CD4-positive, alpha-beta memory T cell (primary cell): ENCODE measurements at regions not wholly inside any gene's neighbourhood (a gene's known extent, or its start where the extent isn't known, plus 50 kb on each side); places are given as distances from the start of the nearest gene placed in this dataset.

ENCODE experiments used
- CTCF ChIA-PET: fragments of 350-600 bp; sonication (Branson Sonifier 250); formaldehyde crosslinking; loops from one replicate; lab custom pipeline; 2021; ENCODE audit warnings: inconsistent platforms; ENCODE audit not compliant: partially characterized antibody; lab: Charles Lee
- POLR2A ChIA-PET: fragments of 350-600 bp; sonication (Branson Sonifier 250); formaldehyde crosslinking; loops from one replicate; lab custom pipeline; 2021; ENCODE audit not compliant: partially characterized antibody; lab: Charles Lee
- DNase-seq, 5 donors: peaks; one replicate each; pipeline versions ENCODE4 v3.0.0 to v3.0.0-alpha.2; 2020 to 2022; ENCODE audit warnings: mixed read lengths in 1 of 5
- H3K27ac ChIP-seq: one replicate; pipeline ENCODE4 v1.7.0; 2013; ENCODE audit warnings: low read depth, low read length
- H3K27me3 ChIP-seq: 2 replicates; pipeline ENCODE4 v1.7.0; 2013; ENCODE audit warnings: mild to moderate bottlenecking, low read length, moderate library complexity; ENCODE audit not compliant: insufficient read depth
- H3K36me3 ChIP-seq: 2 replicates; pipeline ENCODE4 v1.7.0; 2013; ENCODE audit warnings: mild to moderate bottlenecking, low read length, moderate library complexity; ENCODE audit not compliant: insufficient read depth
- H3K4me1 ChIP-seq: 2 replicates; pipeline ENCODE4 v1.7.0; 2013; ENCODE audit warnings: mild to moderate bottlenecking, low read length, moderate library complexity; ENCODE audit not compliant: insufficient read depth
- H3K4me3 ChIP-seq, 2 donors: one replicate each; pipeline ENCODE4 v1.7.0; 2013; ENCODE audit warnings: low read length in 2 of 2, mild to moderate bottlenecking in 1 of 2
- H3K9me3 ChIP-seq, 2 donors: one replicate each; pipeline ENCODE4 v1.7.0; 2013; ENCODE audit warnings: low read length in 2 of 2, control low read depth in 1 of 2; ENCODE audit not compliant: control insufficient read depth in 1 of 2
- H3K27ac Mint-ChIP-seq, 7 donors: one replicate each; pipeline ENCODE4 v1.8.0; 2020 to 2021; ENCODE audit warnings: mixed read lengths in 7 of 7, mild to moderate bottlenecking in 6 of 7, inconsistent platforms in 3 of 7, moderate library complexity in 3 of 7
- H3K27me3 Mint-ChIP-seq, 2 donors: one replicate each; pipeline ENCODE4 v1.8.0; 2020 to 2021; ENCODE audit warnings: mixed read lengths in 2 of 2
- H3K36me3 Mint-ChIP-seq, 2 donors: one replicate each; pipeline ENCODE4 v1.8.0; 2020 to 2021; ENCODE audit warnings: mixed read lengths in 2 of 2, inconsistent platforms in 1 of 2, mild to moderate bottlenecking in 1 of 2
- H3K4me1 Mint-ChIP-seq, 4 donors: one replicate each; pipeline ENCODE4 v1.8.0; 2020 to 2021; ENCODE audit warnings: mixed read lengths in 4 of 4, mild to moderate bottlenecking in 1 of 4
- H3K4me3 Mint-ChIP-seq, 8 donors: one replicate each; pipeline ENCODE4 v1.8.0; 2020 to 2021; ENCODE audit warnings: mixed read lengths in 8 of 8, mild to moderate bottlenecking in 7 of 8, moderate library complexity in 6 of 8, inconsistent platforms in 3 of 8
- H3K9me3 Mint-ChIP-seq, 8 donors: one replicate each; pipeline ENCODE4 v1.8.0; 2020 to 2021; ENCODE audit warnings: mixed read lengths in 8 of 8, mild to moderate bottlenecking in 5 of 8, inconsistent platforms in 3 of 8, moderate library complexity in 1 of 8
- intact Hi-C: fragments of 100-400 bp; cut with micrococcal nuclease; formaldehyde crosslinking; loops from one replicate; pipeline ENCODE4 v1.15.1; 2023

GRCh38 chr2:21281791-21282514, 158.2 kb downstream of the TDRD15 start:
- intact Hi-C loops = no loop called here
- Mint-ChIP-seq H3K36me3 (no peaks in the 10 kb centered on the region), H3K4me3 (no peak overlapping the region), H3K27me3 (no peaks in the 10 kb centered on the region), H3K4me1 (no peaks in the 10 kb centered on the region), H3K27ac (no peak overlapping the region), H3K9me3 (no peaks in the 10 kb centered on the region)
- Histone ChIP-seq H3K9me3 (no peaks in the 10 kb centered on the region), H3K36me3 (no peaks in the 10 kb centered on the region), H3K4me1 (no peaks in the 10 kb centered on the region), H3K27me3 (no peaks in the 10 kb centered on the region), H3K4me3 (no peak overlapping the region), H3K27ac (no peak overlapping the region)
- ChIA-PET POLR2A (no interaction called here), CTCF (no interaction called here)
- DNase-seq = no peak

DNA sequence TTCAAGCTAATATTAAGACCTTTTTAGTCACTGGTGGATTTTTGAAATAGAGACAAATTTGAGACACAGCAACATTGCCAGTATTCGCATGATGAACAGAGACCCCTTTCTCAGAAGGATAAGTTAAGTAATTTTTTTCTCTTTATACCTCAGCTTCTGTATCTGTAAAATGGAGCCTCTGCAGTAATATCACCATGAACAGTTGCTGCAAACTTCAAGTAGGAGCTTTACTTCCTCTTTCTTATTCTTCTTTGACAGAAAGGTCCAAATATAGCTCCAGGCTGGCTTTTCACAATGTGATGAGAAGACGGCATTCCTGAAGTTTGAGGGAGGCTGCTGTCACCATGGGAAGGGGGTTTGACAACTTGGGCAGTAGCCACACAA, 158.7 kb downstream of the TDRD15 start:
- Mint-ChIP-seq H3K4me3 (no peak overlapping the region), H3K9me3 (no peaks in the 10 kb centered on the region), H3K27ac (no peak overlapping the region), H3K27me3 (no peaks in the 10 kb centered on the region), H3K4me1 (no peaks in the 10 kb centered on the region), H3K36me3 (no peaks in the 10 kb centered on the region)
- no peak overlapping the region for H3K27ac ChIP-seq
- POLR2A ChIA-PET = no interaction called here
- H3K4me3 ChIP-seq = no peak overlapping the region
- CTCF ChIA-PET = no interaction called here
- H3K27me3 ChIP-seq = no peaks in the 10 kb centered on the region
- no peaks in the 10 kb centered on the region for H3K36me3 ChIP-seq
- DNase-seq = no peak
- no peaks in the 10 kb centered on the region for H3K9me3 ChIP-seq
- intact Hi-C loops = no loop called here
- H3K4me1 ChIP-seq = no peaks in the 10 kb centered on the region

GRCh38 chr2:21288299-21288698, 164.5 kb downstream of the TDRD15 start:
- Mint-ChIP-seq H3K36me3 (no peaks in the 10 kb centered on the region), H3K4me3 (no peak overlapping the region), H3K27ac (no peak overlapping the region), H3K4me1 (no peaks in the 10 kb centered on the region), H3K27me3 (no peaks in the 10 kb centered on the region), H3K9me3 (peaks cover 0 to 3% (median 0%) of the 10 kb centered on the region in 8 donors)
- no peaks in the 10 kb centered on the region for H3K27me3 ChIP-seq
- ChIA-PET CTCF (no interaction called here), POLR2A (no interaction called here)
- H3K4me1 ChIP-seq = no peaks in the 10 kb centered on the region
- no peak for DNase-seq
- no peaks in the 10 kb centered on the region for H3K9me3 ChIP-seq
- no peaks in the 10 kb centered on the region for H3K36me3 ChIP-seq
- intact Hi-C loops = no loop called here
- no peak overlapping the region for H3K27ac ChIP-seq
- H3K4me3 ChIP-seq = no peak overlapping the region

DNA sequence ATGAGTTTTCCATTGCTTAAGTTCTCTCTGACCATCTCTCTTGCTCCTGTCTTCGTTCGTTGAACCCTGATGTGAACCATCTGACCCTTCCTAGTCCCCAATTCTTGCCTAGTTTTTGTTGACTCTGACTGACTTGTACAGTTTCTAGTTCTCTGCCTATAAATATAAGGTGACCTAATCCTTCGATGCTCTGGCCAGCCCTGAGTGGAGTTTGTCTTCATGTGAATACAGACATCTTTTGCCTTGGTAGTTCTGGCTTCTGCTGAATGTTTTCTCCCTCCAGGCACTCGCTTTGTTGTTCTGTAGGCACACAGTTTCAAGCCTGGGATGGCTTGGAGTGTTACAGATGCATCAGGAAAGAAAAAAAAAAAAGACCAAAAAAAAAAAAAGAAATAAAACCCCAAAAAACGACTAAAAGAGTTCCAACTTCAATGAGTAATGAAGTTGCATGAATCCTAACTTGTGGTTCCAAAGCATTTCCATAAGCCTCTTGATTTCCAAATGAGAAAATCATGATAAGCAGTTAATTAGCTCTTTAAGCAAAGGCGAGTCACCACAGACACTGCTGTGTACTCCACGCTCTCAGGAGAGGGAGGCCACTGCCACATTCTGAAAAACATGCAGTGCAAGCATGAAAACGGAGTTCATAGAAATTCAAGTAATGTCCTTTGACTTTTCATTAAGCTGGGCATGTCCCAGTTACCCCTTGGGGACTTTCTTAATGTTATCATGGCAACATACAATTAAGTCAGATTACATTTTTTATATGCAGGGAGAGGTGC, 165.2 kb downstream of the TDRD15 start:
- H3K9me3 Mint-ChIP-seq = peaks cover 0 to 3% (median 0%) of the 10 kb centered on the region in 8 donors
- Histone ChIP-seq H3K27ac (no peak overlapping the region), H3K4me1 (no peaks in the 10 kb centered on the region), H3K4me3 (no peak overlapping the region), H3K36me3 (no peaks in the 10 kb centered on the region), H3K27me3 (no peaks in the 10 kb centered on the region), H3K9me3 (no peaks in the 10 kb centered on the region)
- no peaks in the 10 kb centered on the region for H3K4me1 Mint-ChIP-seq
- ChIA-PET CTCF (no interaction called here), POLR2A (no interaction called here)
- DNase-seq = no peak
- intact Hi-C loops = no loop called here
- H3K36me3 Mint-ChIP-seq = no peaks in the 10 kb centered on the region
- H3K27ac Mint-ChIP-seq = no peak overlapping the region
- H3K4me3 Mint-ChIP-seq = no peak overlapping the region
- H3K27me3 Mint-ChIP-seq = no peaks in the 10 kb centered on the region

DNA sequence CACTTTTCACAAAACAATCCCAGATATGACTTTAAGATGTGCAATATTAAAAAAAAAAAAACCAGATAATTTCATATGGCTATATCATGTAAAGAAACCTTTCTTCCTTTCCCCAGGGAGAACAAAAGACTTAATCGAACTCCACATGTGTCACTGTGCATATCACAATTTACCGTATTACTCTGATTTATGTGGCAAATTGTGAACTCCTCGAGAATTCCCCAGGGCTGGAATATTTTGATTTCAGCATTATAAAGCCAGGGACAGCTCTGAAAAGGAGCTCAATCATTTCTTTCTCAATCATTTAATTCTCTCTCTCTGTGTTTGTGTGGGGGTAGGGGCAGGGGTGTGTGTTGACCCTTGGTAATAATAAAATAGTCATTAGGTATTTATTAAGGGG, 165.8 kb downstream of the TDRD15 start:
- H3K9me3 ChIP-seq = no peaks in the 10 kb centered on the region
- no peaks in the 10 kb centered on the region for H3K36me3 ChIP-seq
- H3K27me3 ChIP-seq = no peaks in the 10 kb centered on the region
- intact Hi-C loops = no loop called here
- Mint-ChIP-seq H3K36me3 (no peaks in the 10 kb centered on the region), H3K27ac (no peak overlapping the region), H3K4me1 (no peaks in the 10 kb centered on the region), H3K9me3 (peaks cover 0 to 3% (median 0%) of the 10 kb centered on the region in 8 donors), H3K27me3 (no peaks in the 10 kb centered on the region), H3K4me3 (no peak overlapping the region)
- ChIA-PET POLR2A (no interaction called here), CTCF (no interaction called here)
- no peak overlapping the region for H3K4me3 ChIP-seq
- no peak overlapping the region for H3K27ac ChIP-seq
- DNase-seq = no peak
- H3K4me1 ChIP-seq = no peaks in the 10 kb centered on the region

DNA sequence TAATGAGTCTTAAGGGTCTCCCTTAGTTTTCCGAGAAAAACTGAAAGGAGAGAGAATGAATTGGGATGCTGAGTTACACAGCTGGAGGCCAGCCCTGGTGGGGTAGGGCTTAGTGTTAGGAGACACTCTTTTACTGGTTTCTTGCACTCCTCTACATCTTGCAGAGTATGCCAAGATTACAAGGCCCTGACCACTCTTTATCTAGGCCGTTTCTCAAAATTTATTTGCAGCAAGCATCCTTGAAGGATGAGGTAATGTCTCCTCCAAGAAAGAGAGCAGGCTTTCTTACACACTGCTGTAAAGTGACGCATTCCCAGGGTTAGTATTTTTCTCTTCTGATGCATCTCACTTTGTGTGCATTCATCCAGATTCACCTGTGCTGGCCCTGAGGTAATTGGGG, 166.2 kb downstream of the TDRD15 start:
- POLR2A ChIA-PET = no interaction called here
- H3K4me1 ChIP-seq = no peaks in the 10 kb centered on the region
- CTCF ChIA-PET = no interaction called here
- Mint-ChIP-seq H3K36me3 (no peaks in the 10 kb centered on the region), H3K27me3 (no peaks in the 10 kb centered on the region), H3K4me3 (no peak overlapping the region), H3K9me3 (peaks cover 0 to 3% (median 0%) of the 10 kb centered on the region in 8 donors), H3K27ac (no peak overlapping the region), H3K4me1 (no peaks in the 10 kb centered on the region)
- H3K9me3 ChIP-seq = no peaks in the 10 kb centered on the region
- no peaks in the 10 kb centered on the region for H3K27me3 ChIP-seq
- DNase-seq = no peak
- no peak overlapping the region for H3K27ac ChIP-seq
- no peak overlapping the region for H3K4me3 ChIP-seq
- no peaks in the 10 kb centered on the region for H3K36me3 ChIP-seq
- intact Hi-C loops = no loop called here

GRCh38 chr2:21291426-21291825, 167.7 kb downstream of the TDRD15 start:
- Histone ChIP-seq H3K27me3 (no peaks in the 10 kb centered on the region), H3K36me3 (no peaks in the 10 kb centered on the region), H3K4me3 (no peak overlapping the region), H3K4me1 (no peaks in the 10 kb centered on the region), H3K27ac (no peak overlapping the region), H3K9me3 (no peaks in the 10 kb centered on the region)
- Mint-ChIP-seq H3K9me3 (peaks cover 0 to 3% (median 1%) of the 10 kb centered on the region in 8 donors), H3K36me3 (no peaks in the 10 kb centered on the region), H3K4me1 (no peaks in the 10 kb centered on the region), H3K4me3 (no peak overlapping the region), H3K27me3 (no peaks in the 10 kb centered on the region), H3K27ac (no peak overlapping the region)
- intact Hi-C loops = no loop called here
- ChIA-PET POLR2A (no interaction called here), CTCF (no interaction called here)
- DNase-seq = no peak
